HL-60 (cell line): ENCODE measurements at regions not wholly inside any gene's neighbourhood (a gene's known extent, or its start where the extent isn't known, plus 50 kb on each side); places are given as distances from the start of the nearest gene placed in this dataset.

ENCODE experiments used
- DNase-seq, 2 experiments: peaks; one replicate each; pipeline ENCODE4 v3.0.0-alpha.2; 2010 to 2020; ENCODE audit warnings: low read depth in 1 of 2, low spot score in 1 of 2
- H3K27ac ChIP-seq: fragments of 250-450 bp; sonication (Bioruptor Pico); replicated peaks from 2 replicates; pipeline ENCODE4 v1.5.1; 2020; ENCODE audit warnings: mild to moderate bottlenecking, moderate library complexity
- H3K27me3 ChIP-seq: fragments of 250-450 bp; sonication (Bioruptor Pico); 2 replicates; pipeline ENCODE4 v1.5.1; 2021; ENCODE audit warnings: mild to moderate bottlenecking, moderate library complexity; ENCODE audit not compliant: insufficient read depth, poor library complexity, severe bottlenecking
- H3K4me3 ChIP-seq: replicated peaks from 2 replicates; pipeline ENCODE4 v1.5.1; 2011; ENCODE audit warnings: mild to moderate bottlenecking, control low read depth, low read length; ENCODE audit not compliant: insufficient read depth
- GABPA ChIP-seq: IDR thresholded peaks from 2 replicates; pipeline ENCODE4 v1.6.1; 2012; ENCODE audit warnings: low read depth
- POLR2AphosphoS5 ChIP-seq: IDR thresholded peaks from 2 replicates; pipeline ENCODE4 v1.6.1; 2012; ENCODE audit warnings: low read depth
- REST ChIP-seq: IDR thresholded peaks from 2 replicates; pipeline ENCODE4 v1.6.1; 2012; ENCODE audit warnings: low read depth; ENCODE audit not compliant: insufficient replicate concordance
- SPI1 ChIP-seq: IDR thresholded peaks from 2 replicates; pipeline ENCODE4 v1.6.1; 2012; ENCODE audit warnings: low read depth, mild to moderate bottlenecking, borderline replicate concordance
- TF ChIP-seq, protein P1 (sequence below): IDR thresholded peaks from one replicate; pipeline ENCODE4 v1.5.1; 2011; ENCODE audit warnings: low read length, control low read depth, inconsistent platforms; ENCODE audit not compliant: insufficient read depth

GRCh38 chr7:12491526-12491925 lies 79.0 kb upstream of the SCIN start:
- Histone ChIP-seq H3K27me3 (no peaks in the 10 kb centered on the region), H3K4me3 (no peak overlapping the region), H3K27ac (no peak overlapping the region)
- DNase-seq: no peak
- TF ChIP-seq, protein P1, sequence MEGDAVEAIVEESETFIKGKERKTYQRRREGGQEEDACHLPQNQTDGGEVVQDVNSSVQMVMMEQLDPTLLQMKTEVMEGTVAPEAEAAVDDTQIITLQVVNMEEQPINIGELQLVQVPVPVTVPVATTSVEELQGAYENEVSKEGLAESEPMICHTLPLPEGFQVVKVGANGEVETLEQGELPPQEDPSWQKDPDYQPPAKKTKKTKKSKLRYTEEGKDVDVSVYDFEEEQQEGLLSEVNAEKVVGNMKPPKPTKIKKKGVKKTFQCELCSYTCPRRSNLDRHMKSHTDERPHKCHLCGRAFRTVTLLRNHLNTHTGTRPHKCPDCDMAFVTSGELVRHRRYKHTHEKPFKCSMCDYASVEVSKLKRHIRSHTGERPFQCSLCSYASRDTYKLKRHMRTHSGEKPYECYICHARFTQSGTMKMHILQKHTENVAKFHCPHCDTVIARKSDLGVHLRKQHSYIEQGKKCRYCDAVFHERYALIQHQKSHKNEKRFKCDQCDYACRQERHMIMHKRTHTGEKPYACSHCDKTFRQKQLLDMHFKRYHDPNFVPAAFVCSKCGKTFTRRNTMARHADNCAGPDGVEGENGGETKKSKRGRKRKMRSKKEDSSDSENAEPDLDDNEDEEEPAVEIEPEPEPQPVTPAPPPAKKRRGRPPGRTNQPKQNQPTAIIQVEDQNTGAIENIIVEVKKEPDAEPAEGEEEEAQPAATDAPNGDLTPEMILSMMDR: no peak
- TF ChIP-seq POLR2AphosphoS5 (no peak), SPI1 (no peak), REST (no peak), GABPA (no peak)

GRCh38 chr7:12493407-12493806 lies 77.1 kb upstream of the SCIN start:
- H3K27me3 ChIP-seq: no peaks in the 10 kb centered on the region
- no peak for TF ChIP-seq POLR2AphosphoS5
- TF ChIP-seq GABPA: no peak
- TF ChIP-seq SPI1: no peak
- TF ChIP-seq, protein P1: no peak
- no peak for TF ChIP-seq REST
- no peak for DNase-seq

DNA sequence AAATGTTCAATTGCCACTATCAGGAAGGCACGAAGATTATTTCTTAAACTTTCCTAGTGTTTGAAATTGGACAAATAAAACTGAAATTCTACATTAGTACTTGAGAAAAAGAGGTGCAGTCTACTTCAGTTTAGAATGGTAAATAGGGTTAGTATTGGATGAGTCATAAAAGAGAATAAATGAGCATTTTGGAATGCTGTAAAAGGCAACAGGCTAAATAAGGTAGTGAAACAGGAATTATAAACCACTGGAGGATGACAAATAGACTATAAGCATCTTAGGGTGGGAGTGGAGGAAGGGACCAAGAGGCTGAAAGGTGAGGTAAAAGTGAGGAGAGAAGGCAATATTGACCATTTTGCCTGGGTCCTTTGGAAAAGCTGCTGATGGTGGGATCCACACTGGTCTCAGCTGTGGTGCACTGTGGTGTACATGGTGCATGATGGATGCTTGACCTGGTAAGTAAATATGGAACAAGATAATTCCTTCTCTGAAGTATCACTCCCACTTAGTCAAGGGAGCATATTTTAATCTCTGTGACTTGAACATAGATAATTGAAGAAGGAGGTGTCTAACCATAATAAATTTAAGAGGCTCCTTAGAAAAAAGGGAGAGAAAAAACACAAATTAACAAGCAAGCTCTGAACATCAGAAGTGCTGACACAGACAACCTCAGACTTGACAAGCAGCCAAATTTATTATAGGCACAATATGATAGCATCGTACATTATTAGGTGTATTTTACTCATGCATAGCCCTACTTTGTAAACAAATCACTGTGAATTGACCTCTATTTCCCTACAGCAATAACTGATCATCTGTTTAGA lies 76.4 kb upstream of the SCIN start:
- Histone ChIP-seq H3K27me3 (no peaks in the 10 kb centered on the region), H3K4me3 (no peak overlapping the region), H3K27ac (no peak overlapping the region)
- no peak for TF ChIP-seq POLR2AphosphoS5
- no peak for TF ChIP-seq REST
- TF ChIP-seq, protein P1: no peak
- TF ChIP-seq GABPA: no peak
- TF ChIP-seq SPI1: no peak
- DNase-seq: no peak

More at GRCh38 chr7:12493407-12493806, 77.1 kb upstream of the SCIN start:
- Histone ChIP-seq H3K4me3 (no peak overlapping the region), H3K27ac (no peak overlapping the region)
